ENCODE measurements at regions not wholly inside any gene's neighbourhood (a gene's known extent, or its start where the extent isn't known, plus 50 kb on each side); places are given as distances from the start of the nearest gene placed in this dataset.

- Histone ChIP-seq H4K20me1 (ENCODE audit: low read depth, low read length) (no peaks in the 10 kb centered on the region), H3K9me2 (replicated peaks; ENCODE audit: insufficient read depth, low read length) (no peaks in the 10 kb centered on the region), H3K36me3 (ENCODE audit: low read length) (no peaks in the 10 kb centered on the region), H3K4me3 (ENCODE audit: insufficient read depth, low read length, poor library complexity, severe bottlenecking) (no peak overlapping the region), H3K79me2 (ENCODE audit: insufficient read depth, low read length) (no peaks in the 10 kb centered on the region), H3K27ac (ENCODE audit: low read depth, low read length) (no peak overlapping the region), H3K4me2 (ENCODE audit: low read depth, low read length, poor library complexity, severe bottlenecking) (no peak overlapping the region), H3K9ac (ENCODE audit: low read length) (no peak overlapping the region), H3F3A (ENCODE audit: insufficient read depth) (no peaks in the 10 kb centered on the region), H2AFZ (ENCODE audit: low read depth, low read length, severe bottlenecking) (no peak overlapping the region), H3K9me3 (ENCODE audit: insufficient read depth, low read length) (no peaks in the 10 kb centered on the region), H3K27me3 (ENCODE audit: low read length) (no peaks in the 10 kb centered on the region)
- TF ChIP-seq CTCF (IDR thresholded peaks at IDR 0.05; ENCODE audit: insufficient read depth, low read length, poor library complexity, severe bottlenecking) (no peak), EZH2phosphoT487 (conservative IDR thresholded peaks at IDR 0.05; ENCODE audit: low read length) (no peak)
Observed at GRCh38 chr13:90436697-90437096, 910.8 kb upstream of the MIR17HG start.

DNA sequence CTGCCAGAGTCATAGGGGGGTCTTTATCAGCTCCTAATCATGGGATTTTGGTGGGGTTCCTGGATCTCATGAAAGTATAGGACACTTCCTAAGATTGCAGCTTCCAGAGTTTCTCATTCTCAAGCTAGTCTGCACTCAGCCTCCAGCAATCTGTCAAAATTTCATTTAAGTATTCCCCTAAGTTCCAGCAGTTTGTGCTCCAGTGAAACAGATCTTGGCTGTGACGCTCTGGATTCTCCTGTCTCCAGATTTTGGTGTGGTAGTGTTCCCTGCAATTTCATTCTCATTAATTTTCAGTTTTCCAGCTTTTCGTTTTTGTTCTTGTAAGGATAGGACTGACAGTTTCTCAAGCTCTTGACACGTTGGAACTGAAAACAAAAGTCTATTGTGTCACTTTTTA lies 908.9 kb upstream of the MIR17HG start:
- Histone ChIP-seq H3K27ac (ENCODE audit: low read depth, low read length) (no peak overlapping the region), H3K4me3 (ENCODE audit: insufficient read depth, low read length, poor library complexity, severe bottlenecking) (no peak overlapping the region), H3K9me3 (ENCODE audit: insufficient read depth, low read length) (no peaks in the 10 kb centered on the region), H3K27me3 (ENCODE audit: low read length) (no peaks in the 10 kb centered on the region), H3K9ac (ENCODE audit: low read length) (no peak overlapping the region), H3K36me3 (ENCODE audit: low read length) (no peaks in the 10 kb centered on the region), H3K9me2 (replicated peaks; ENCODE audit: insufficient read depth, low read length) (no peaks in the 10 kb centered on the region), H4K20me1 (ENCODE audit: low read depth, low read length) (no peaks in the 10 kb centered on the region), H3F3A (ENCODE audit: insufficient read depth) (no peaks in the 10 kb centered on the region), H3K79me2 (ENCODE audit: insufficient read depth, low read length) (no peaks in the 10 kb centered on the region), H3K4me2 (ENCODE audit: low read depth, low read length, poor library complexity, severe bottlenecking) (no peak overlapping the region), H2AFZ (ENCODE audit: low read depth, low read length, severe bottlenecking) (no peak overlapping the region)
- TF ChIP-seq CTCF (IDR thresholded peaks at IDR 0.05; ENCODE audit: insufficient read depth, low read length, poor library complexity, severe bottlenecking) (no peak), EZH2phosphoT487 (conservative IDR thresholded peaks at IDR 0.05; ENCODE audit: low read length) (no peak)

- H3K9me2 ChIP-seq (replicated peaks; ENCODE audit: insufficient read depth, low read length): no peaks in the 10 kb centered on the region
- no peak overlapping the region for H3K27ac ChIP-seq (ENCODE audit: low read depth, low read length)
- H3K27me3 ChIP-seq (ENCODE audit: low read length): no peaks in the 10 kb centered on the region
- no peaks in the 10 kb centered on the region for H3F3A ChIP-seq (ENCODE audit: insufficient read depth)
- H3K36me3 ChIP-seq (ENCODE audit: low read length): no peaks in the 10 kb centered on the region
- H3K9ac ChIP-seq (ENCODE audit: low read length): no peak overlapping the region
- H3K79me2 ChIP-seq (ENCODE audit: insufficient read depth, low read length): no peaks in the 10 kb centered on the region
- no peaks in the 10 kb centered on the region for H3K9me3 ChIP-seq (ENCODE audit: insufficient read depth, low read length)
- H3K4me3 ChIP-seq (ENCODE audit: insufficient read depth, low read length, poor library complexity, severe bottlenecking): no peak overlapping the region
- no peak overlapping the region for H2AFZ ChIP-seq (ENCODE audit: low read depth, low read length, severe bottlenecking)
- TF ChIP-seq EZH2phosphoT487 (conservative IDR thresholded peaks at IDR 0.05; ENCODE audit: low read length) (no peak), CTCF (IDR thresholded peaks at IDR 0.05; ENCODE audit: insufficient read depth, low read length, poor library complexity, severe bottlenecking) (no peak)
- H3K4me2 ChIP-seq (ENCODE audit: low read depth, low read length, poor library complexity, severe bottlenecking): no peak overlapping the region
- H4K20me1 ChIP-seq (ENCODE audit: low read depth, low read length): no peaks in the 10 kb centered on the region
Observed at GRCh38 chr13:90443268-90443667, 904.2 kb upstream of the MIR17HG start.

DNA sequence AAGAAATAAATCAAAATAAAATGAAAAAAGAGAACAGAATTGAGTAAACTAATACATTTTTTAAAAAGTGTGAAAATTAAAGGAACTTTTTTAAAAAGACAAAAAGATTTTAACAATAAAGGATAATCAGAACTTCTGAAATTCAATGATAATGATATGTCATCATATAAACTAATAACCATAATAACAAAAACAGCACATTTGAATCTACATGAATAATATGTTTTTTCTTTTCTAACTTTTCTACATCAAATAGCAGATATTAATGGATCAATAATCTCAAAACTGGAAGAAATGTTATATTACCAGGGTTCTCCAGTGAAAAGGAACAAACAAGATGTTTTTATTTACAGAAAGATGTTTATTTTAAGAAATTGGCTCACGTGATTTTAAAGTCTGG lies 903.3 kb upstream of the MIR17HG start:
- Histone ChIP-seq H3K4me3 (ENCODE audit: insufficient read depth, low read length, poor library complexity, severe bottlenecking) (no peak overlapping the region), H4K20me1 (ENCODE audit: low read depth, low read length) (no peaks in the 10 kb centered on the region), H3K27me3 (ENCODE audit: low read length) (no peaks in the 10 kb centered on the region), H3K4me2 (ENCODE audit: low read depth, low read length, poor library complexity, severe bottlenecking) (no peak overlapping the region), H3K27ac (ENCODE audit: low read depth, low read length) (no peak overlapping the region), H3K79me2 (ENCODE audit: insufficient read depth, low read length) (no peaks in the 10 kb centered on the region), H3K36me3 (ENCODE audit: low read length) (no peaks in the 10 kb centered on the region), H3K9me3 (ENCODE audit: insufficient read depth, low read length) (no peaks in the 10 kb centered on the region), H3K9me2 (replicated peaks; ENCODE audit: insufficient read depth, low read length) (no peaks in the 10 kb centered on the region), H3K9ac (ENCODE audit: low read length) (no peak overlapping the region), H3F3A (ENCODE audit: insufficient read depth) (no peaks in the 10 kb centered on the region), H2AFZ (ENCODE audit: low read depth, low read length, severe bottlenecking) (no peak overlapping the region)
- TF ChIP-seq CTCF (IDR thresholded peaks at IDR 0.05; ENCODE audit: insufficient read depth, low read length, poor library complexity, severe bottlenecking): no peak
- TF ChIP-seq EZH2phosphoT487 (conservative IDR thresholded peaks at IDR 0.05; ENCODE audit: low read length): no peak
